ENCODE measurements at regions not wholly inside any gene's neighbourhood (a gene's known extent, or its start where the extent isn't known, plus 50 kb on each side); places are given as distances from the start of the nearest gene placed in this dataset.
"Not testable (repeated sequence)": the region's sequence is repeated elsewhere in the genome, so short reads cannot be mapped to it uniquely, and the experiment has no call there.

- no peak overlapping the region for H2BK120ac ChIP-seq (ENCODE audit: insufficient read depth, low read length, poor library complexity)
- H3K4me2 ChIP-seq (ENCODE audit: low read length) = no peak overlapping the region
- H4K8ac ChIP-seq (ENCODE audit: low read depth, low read length) = no peak overlapping the region
- no peak overlapping the region for H3K9ac ChIP-seq (ENCODE audit: low read length)
- H3K36me3 ChIP-seq (ENCODE audit: control insufficient read depth in 1 of 2, insufficient read depth in 2 of 2, low read length in 2 of 2) = no peaks in the 10 kb centered on the region
- no CpG with 5 or more reads among the region's 17 CpGs for WGBS (ENCODE audit: extremely low coverage, insufficient coverage, insufficient read length)
- H3K4me1 ChIP-seq (ENCODE audit: control insufficient read depth in 1 of 2, insufficient read depth in 2 of 2, low read length in 2 of 2) = no peaks in the 10 kb centered on the region
- no peak overlapping the region for H3K27ac ChIP-seq (ENCODE audit: low read depth, low read length)
- no peak overlapping the region for H2BK12ac ChIP-seq (ENCODE audit: low read length)
- H3K79me2 ChIP-seq (ENCODE audit: control insufficient read depth, insufficient read depth, low read length, poor library complexity) = no peaks in the 10 kb centered on the region
- H2AK5ac ChIP-seq (ENCODE audit: low read length) = no peak overlapping the region
- H2AFZ ChIP-seq (ENCODE audit: insufficient read depth, low read length, poor library complexity) = no peak overlapping the region
- no peak for DNase-seq
- no peaks in the 10 kb centered on the region for H3K79me1 ChIP-seq (ENCODE audit: low read length)
- no peak overlapping the region for H3K18ac ChIP-seq (ENCODE audit: low read length)
- H3K9me3 ChIP-seq (ENCODE audit: insufficient read depth, low read depth, low read length) = peaks cover 74% of the 10 kb centered on the region
- no peak overlapping the region for H3K4ac ChIP-seq (ENCODE audit: low read depth, low read length)
- H4K91ac ChIP-seq (ENCODE audit: low read depth, low read length) = no peak overlapping the region
- H2BK5ac ChIP-seq (ENCODE audit: low read depth, low read length, poor library complexity) = no peak overlapping the region
- no peak overlapping the region for H4K12ac ChIP-seq (ENCODE audit: low read depth, low read length)
- H3K27me3 ChIP-seq (ENCODE audit: insufficient read depth, low read length) = no peaks in the 10 kb centered on the region
- no peak overlapping the region for H3K23ac ChIP-seq (ENCODE audit: low read length)
- H3K14ac ChIP-seq (ENCODE audit: low read length) = no peak overlapping the region
- H3K4me3 ChIP-seq (ENCODE audit: low read depth, low read length) = no peak overlapping the region
These were observed 357.0 kb downstream of the TMEM121 start for GRCh38 chr14:105883066-105884005.

- H3K4me3 ChIP-seq (ENCODE audit: low read depth, low read length); H3K27me3 ChIP-seq (ENCODE audit: insufficient read depth, low read length); H2BK120ac ChIP-seq (ENCODE audit: insufficient read depth, low read length, poor library complexity); H3K14ac ChIP-seq (ENCODE audit: low read length); H4K12ac ChIP-seq (ENCODE audit: low read depth, low read length); H4K91ac ChIP-seq (ENCODE audit: low read depth, low read length); H3K36me3 ChIP-seq (ENCODE audit: control insufficient read depth in 1 of 2, insufficient read depth in 2 of 2, low read length in 2 of 2); H3K4ac ChIP-seq (ENCODE audit: low read depth, low read length); H3K18ac ChIP-seq (ENCODE audit: low read length); H3K4me1 ChIP-seq (ENCODE audit: control insufficient read depth in 1 of 2, insufficient read depth in 2 of 2, low read length in 2 of 2); H2BK12ac ChIP-seq (ENCODE audit: low read length); H4K8ac ChIP-seq (ENCODE audit: low read depth, low read length); H2AK5ac ChIP-seq (ENCODE audit: low read length); DNase-seq; H3K27ac ChIP-seq (ENCODE audit: low read depth, low read length); H2AFZ ChIP-seq (ENCODE audit: insufficient read depth, low read length, poor library complexity); H3K4me2 ChIP-seq (ENCODE audit: low read length); H3K79me1 ChIP-seq (ENCODE audit: low read length); H3K79me2 ChIP-seq (ENCODE audit: control insufficient read depth, insufficient read depth, low read length, poor library complexity); H3K23ac ChIP-seq (ENCODE audit: low read length); H3K9ac ChIP-seq (ENCODE audit: low read length); H2BK5ac ChIP-seq (ENCODE audit: low read depth, low read length, poor library complexity): not testable (repeated sequence)
- peaks cover 80% of the 10 kb centered on the region for H3K9me3 ChIP-seq (ENCODE audit: insufficient read depth, low read depth, low read length)
- WGBS (ENCODE audit: extremely low coverage, insufficient coverage, insufficient read length) = no CpG with 5 or more reads among the region's 17 CpGs
These were observed 357.9 kb downstream of the TMEM121 start for GRCh38 chr14:105884192-105884807.

- Histone ChIP-seq H3K4me3 (ENCODE audit: low read depth, low read length) (no peak overlapping the region), H4K91ac (ENCODE audit: low read depth, low read length) (no peak overlapping the region), H3K18ac (ENCODE audit: low read length) (no peak overlapping the region), H3K27ac (ENCODE audit: low read depth, low read length) (no peak overlapping the region), H3K4me1 (ENCODE audit: control insufficient read depth in 1 of 2, insufficient read depth in 2 of 2, low read length in 2 of 2) (no peaks in the 10 kb centered on the region), H2BK5ac (ENCODE audit: low read depth, low read length, poor library complexity) (no peak overlapping the region), H3K9me3 (ENCODE audit: insufficient read depth, low read depth, low read length) (peaks cover 80% of the 10 kb centered on the region), H2AK5ac (ENCODE audit: low read length) (no peak overlapping the region), H3K14ac (ENCODE audit: low read length) (no peak overlapping the region), H2BK120ac (ENCODE audit: insufficient read depth, low read length, poor library complexity) (no peak overlapping the region), H3K4ac (ENCODE audit: low read depth, low read length) (no peak overlapping the region), H3K4me2 (ENCODE audit: low read length) (no peak overlapping the region), H4K8ac (ENCODE audit: low read depth, low read length) (no peak overlapping the region), H3K36me3 (ENCODE audit: control insufficient read depth in 1 of 2, insufficient read depth in 2 of 2, low read length in 2 of 2) (no peaks in the 10 kb centered on the region), H3K9ac (ENCODE audit: low read length) (no peak overlapping the region), H3K27me3 (ENCODE audit: insufficient read depth, low read length) (no peaks in the 10 kb centered on the region), H2AFZ (ENCODE audit: insufficient read depth, low read length, poor library complexity) (no peak overlapping the region), H3K23ac (ENCODE audit: low read length) (no peak overlapping the region), H4K12ac (ENCODE audit: low read depth, low read length) (no peak overlapping the region), H3K79me1 (ENCODE audit: low read length) (no peaks in the 10 kb centered on the region), H2BK12ac (ENCODE audit: low read length) (no peak overlapping the region), H3K79me2 (ENCODE audit: control insufficient read depth, insufficient read depth, low read length, poor library complexity) (no peaks in the 10 kb centered on the region)
- WGBS (ENCODE audit: extremely low coverage, insufficient coverage, insufficient read length) = no CpG with 5 or more reads among the region's 13 CpGs
- no peak for DNase-seq
These were observed 358.5 kb downstream of the TMEM121 start for GRCh38 chr14:105884808-105885281.

GRCh38 chr14:105885561-105886320 is 359.4 kb downstream of the TMEM121 start:
- Histone ChIP-seq H3K79me2 (ENCODE audit: control insufficient read depth, insufficient read depth, low read length, poor library complexity) (no peaks in the 10 kb centered on the region), H2BK12ac (ENCODE audit: low read length) (no peak overlapping the region), H3K23ac (ENCODE audit: low read length) (no peak overlapping the region), H4K12ac (ENCODE audit: low read depth, low read length) (no peak overlapping the region), H3K18ac (ENCODE audit: low read length) (no peak overlapping the region), H2BK120ac (ENCODE audit: insufficient read depth, low read length, poor library complexity) (no peak overlapping the region), H3K79me1 (ENCODE audit: low read length) (no peaks in the 10 kb centered on the region), H3K27ac (ENCODE audit: low read depth, low read length) (no peak overlapping the region), H3K9ac (ENCODE audit: low read length) (no peak overlapping the region), H3K36me3 (ENCODE audit: control insufficient read depth in 1 of 2, insufficient read depth in 2 of 2, low read length in 2 of 2) (no peaks in the 10 kb centered on the region), H2AFZ (ENCODE audit: insufficient read depth, low read length, poor library complexity) (no peak overlapping the region), H3K4ac (ENCODE audit: low read depth, low read length) (no peak overlapping the region), H2AK5ac (ENCODE audit: low read length) (no peak overlapping the region), H3K4me3 (ENCODE audit: low read depth, low read length) (no peak overlapping the region), H4K91ac (ENCODE audit: low read depth, low read length) (no peak overlapping the region), H3K9me3 (ENCODE audit: insufficient read depth, low read depth, low read length) (peaks cover 80% of the 10 kb centered on the region), H3K4me2 (ENCODE audit: low read length) (no peak overlapping the region), H3K14ac (ENCODE audit: low read length) (no peak overlapping the region), H2BK5ac (ENCODE audit: low read depth, low read length, poor library complexity) (no peak overlapping the region), H3K4me1 (ENCODE audit: control insufficient read depth in 1 of 2, insufficient read depth in 2 of 2, low read length in 2 of 2) (no peaks in the 10 kb centered on the region), H4K8ac (ENCODE audit: low read depth, low read length) (no peak overlapping the region), H3K27me3 (ENCODE audit: insufficient read depth, low read length) (no peaks in the 10 kb centered on the region)
- no CpG with 5 or more reads among the region's 23 CpGs for WGBS (ENCODE audit: extremely low coverage, insufficient coverage, insufficient read length)
- no peak for DNase-seq
